Sigmoid colon (tissue), 4 donors: ENCODE measurements at regions not wholly inside any gene's neighbourhood (a gene's known extent, or its start where the extent isn't known, plus 50 kb on each side); places are given as distances from the start of the nearest gene placed in this dataset.

ENCODE experiments used
- CTCF ChIP-seq, 4 experiments: fragments of 450-650 bp in 3 of 4; fragments of 200-600 bp in 1 of 4; IDR thresholded peaks; one replicate each; pipeline ENCODE4 v1.5.1; 2016 to 2019; ENCODE audit warnings: antibody characterized with exemption in 4 of 4, mild to moderate bottlenecking in 3 of 4, moderate library complexity in 2 of 4
- POLR2A ChIP-seq, 2 donors: fragments of 450-650 bp; IDR thresholded peaks; one replicate each; pipeline ENCODE4 v1.6.1; 2016; ENCODE audit warnings: antibody characterized with exemption in 2 of 2, mild to moderate bottlenecking in 2 of 2, moderate library complexity in 2 of 2
- POLR2AphosphoS5 ChIP-seq, 4 donors: sonication (generic); formaldehyde crosslinking; IDR thresholded peaks; one replicate each; pipeline ENCODE4 v1.6.1; 2017; ENCODE audit warnings: antibody characterized with exemption in 4 of 4

- TF ChIP-seq POLR2A (IDR thresholded peaks at IDR 0.05) (no peak), CTCF (IDR thresholded peaks at IDR 0.05) (no peak), POLR2AphosphoS5 (IDR thresholded peaks at IDR 0.05) (no peak)
Measured at GRCh38 chr9:26669701-26670670, 222.6 kb downstream of the CAAP1 start.
